Muscle layer of colon (tissue), 2 donors: ENCODE measurements at regions not wholly inside any gene's neighbourhood (a gene's known extent, or its start where the extent isn't known, plus 50 kb on each side); places are given as distances from the start of the nearest gene placed in this dataset.

Source experiments
- H3K27ac ChIP-seq: one replicate; pipeline ENCODE4 v1.7.0; 2013; ENCODE audit warnings: low read depth, mild to moderate bottlenecking, low read length, moderate library complexity
- H3K27me3 ChIP-seq, 2 donors: one replicate each; pipeline ENCODE4 v1.7.0; 2013; ENCODE audit warnings: low read length in 2 of 2, mild to moderate bottlenecking in 2 of 2; ENCODE audit not compliant: insufficient read depth in 2 of 2, control insufficient read depth in 1 of 2
- H3K36me3 ChIP-seq: one replicate; pipeline ENCODE4 v1.7.0; 2013; ENCODE audit warnings: mild to moderate bottlenecking, low read length; ENCODE audit not compliant: insufficient read depth
- H3K4me1 ChIP-seq: one replicate; pipeline ENCODE4 v1.7.0; 2013; ENCODE audit warnings: mild to moderate bottlenecking, low read length; ENCODE audit not compliant: insufficient read depth
- H3K4me3 ChIP-seq, 2 donors: one replicate each; pipeline ENCODE4 v1.7.0; 2013; ENCODE audit warnings: low read length in 2 of 2, low read depth in 1 of 2, mild to moderate bottlenecking in 1 of 2, moderate library complexity in 1 of 2
- H3K9ac ChIP-seq: one replicate; pipeline ENCODE4 v1.7.0; 2013; ENCODE audit warnings: low read length
- H3K9me3 ChIP-seq: one replicate; pipeline ENCODE4 v1.7.0; 2013; ENCODE audit warnings: mild to moderate bottlenecking, low read length
- donor health status: abdominal sarcoma.
- donor health status: Adenocarcinoma of cecum.

- H3K4me1 ChIP-seq: no peaks in the 10 kb centered on the region
- H3K9ac ChIP-seq: no peak overlapping the region
- H3K9me3 ChIP-seq: no peaks in the 10 kb centered on the region
- H3K27ac ChIP-seq: no peak overlapping the region
- no peak overlapping the region for H3K4me3 ChIP-seq
- H3K36me3 ChIP-seq: no peaks in the 10 kb centered on the region
- no peaks in the 10 kb centered on the region for H3K27me3 ChIP-seq
Observed at GRCh38 chr16:62157544-62157943, 121.3 kb upstream of the CDH8 start.

GRCh38 chr16:62156971-62157370 lies 120.7 kb upstream of the CDH8 start:
- no peak overlapping the region for H3K4me3 ChIP-seq
- no peaks in the 10 kb centered on the region for H3K36me3 ChIP-seq
- H3K27me3 ChIP-seq: no peaks in the 10 kb centered on the region

GRCh38 chr16:62149631-62150030 lies 113.4 kb upstream of the CDH8 start:
- H3K4me3 ChIP-seq: no peak overlapping the region
- no peaks in the 10 kb centered on the region for H3K9me3 ChIP-seq
- H3K36me3 ChIP-seq: no peaks in the 10 kb centered on the region
- no peak overlapping the region for H3K9ac ChIP-seq
- no peaks in the 10 kb centered on the region for H3K27me3 ChIP-seq
- no peaks in the 10 kb centered on the region for H3K4me1 ChIP-seq
- H3K27ac ChIP-seq: no peak overlapping the region

More at GRCh38 chr16:62156971-62157370, 120.7 kb upstream of the CDH8 start:
- Histone ChIP-seq H3K9ac (no peak overlapping the region), H3K4me1 (no peaks in the 10 kb centered on the region), H3K9me3 (no peaks in the 10 kb centered on the region), H3K27ac (no peak overlapping the region)

GRCh38 chr16:62137996-62138395 lies 101.8 kb upstream of the CDH8 start:
- no peaks in the 10 kb centered on the region for H3K36me3 ChIP-seq
- no peak overlapping the region for H3K9ac ChIP-seq
- no peaks in the 10 kb centered on the region for H3K9me3 ChIP-seq
- H3K4me1 ChIP-seq: no peaks in the 10 kb centered on the region
- H3K4me3 ChIP-seq: no peak overlapping the region
- no peak overlapping the region for H3K27ac ChIP-seq
- H3K27me3 ChIP-seq: no peaks in the 10 kb centered on the region

- Histone ChIP-seq H3K4me3 (no peak overlapping the region), H3K36me3 (no peaks in the 10 kb centered on the region)
Observed at GRCh38 chr16:62135911-62136310, 99.7 kb upstream of the CDH8 start.

GRCh38 chr16:62135446-62135845 lies 99.2 kb upstream of the CDH8 start:
- Histone ChIP-seq H3K27ac (no peak overlapping the region), H3K36me3 (no peaks in the 10 kb centered on the region), H3K27me3 (no peaks in the 10 kb centered on the region), H3K4me3 (no peak overlapping the region), H3K9ac (no peak overlapping the region), H3K9me3 (no peaks in the 10 kb centered on the region), H3K4me1 (no peaks in the 10 kb centered on the region)

More at GRCh38 chr16:62135911-62136310, 99.7 kb upstream of the CDH8 start:
- no peaks in the 10 kb centered on the region for H3K4me1 ChIP-seq
- H3K27ac ChIP-seq: no peak overlapping the region
- no peak overlapping the region for H3K9ac ChIP-seq
- H3K27me3 ChIP-seq: no peaks in the 10 kb centered on the region
- no peaks in the 10 kb centered on the region for H3K9me3 ChIP-seq

GRCh38 chr16:62130101-62130500 lies 93.9 kb upstream of the CDH8 start:
- Histone ChIP-seq H3K36me3 (no peaks in the 10 kb centered on the region), H3K4me3 (no peak overlapping the region), H3K4me1 (no peaks in the 10 kb centered on the region), H3K9ac (no peak overlapping the region), H3K9me3 (no peaks in the 10 kb centered on the region), H3K27me3 (no peaks in the 10 kb centered on the region), H3K27ac (no peak overlapping the region)

GRCh38 chr16:62105244-62105643 lies 69.0 kb upstream of the CDH8 start:
- Histone ChIP-seq H3K27me3 (no peaks in the 10 kb centered on the region), H3K4me3 (no peak overlapping the region), H3K36me3 (no peaks in the 10 kb centered on the region), H3K27ac (no peak overlapping the region), H3K4me1 (no peaks in the 10 kb centered on the region), H3K9me3 (no peaks in the 10 kb centered on the region), H3K9ac (no peak overlapping the region)

- H3K9me3 ChIP-seq: no peaks in the 10 kb centered on the region
- no peaks in the 10 kb centered on the region for H3K27me3 ChIP-seq
Observed at GRCh38 chr16:62102588-62102987, 66.3 kb upstream of the CDH8 start.

GRCh38 chr16:62100651-62101050 lies 64.4 kb upstream of the CDH8 start:
- no peak overlapping the region for H3K27ac ChIP-seq
- H3K4me3 ChIP-seq: no peak overlapping the region
- H3K4me1 ChIP-seq: no peaks in the 10 kb centered on the region
- no peak overlapping the region for H3K9ac ChIP-seq
- no peaks in the 10 kb centered on the region for H3K36me3 ChIP-seq
- H3K27me3 ChIP-seq: no peaks in the 10 kb centered on the region
- no peaks in the 10 kb centered on the region for H3K9me3 ChIP-seq

More at GRCh38 chr16:62102588-62102987, 66.3 kb upstream of the CDH8 start:
- H3K9ac ChIP-seq: no peak overlapping the region
- H3K36me3 ChIP-seq: no peaks in the 10 kb centered on the region
- H3K27ac ChIP-seq: no peak overlapping the region
- H3K4me1 ChIP-seq: no peaks in the 10 kb centered on the region
- H3K4me3 ChIP-seq: no peak overlapping the region

- no peaks in the 10 kb centered on the region for H3K9me3 ChIP-seq
- no peaks in the 10 kb centered on the region for H3K27me3 ChIP-seq
- H3K27ac ChIP-seq: no peak overlapping the region
- no peaks in the 10 kb centered on the region for H3K36me3 ChIP-seq
- H3K4me1 ChIP-seq: no peaks in the 10 kb centered on the region
- H3K4me3 ChIP-seq: no peak overlapping the region
- no peak overlapping the region for H3K9ac ChIP-seq
Observed at GRCh38 chr16:62089715-62090114, 53.5 kb upstream of the CDH8 start.

- Histone ChIP-seq H3K9ac (no peak overlapping the region), H3K27me3 (no peaks in the 10 kb centered on the region), H3K36me3 (no peaks in the 10 kb centered on the region), H3K27ac (no peak overlapping the region), H3K4me3 (no peak overlapping the region), H3K4me1 (no peaks in the 10 kb centered on the region), H3K9me3 (no peaks in the 10 kb centered on the region)
Observed at GRCh38 chr16:62088731-62089410, 52.6 kb upstream of the CDH8 start.
